WTC11 (cell line): ENCODE measurements at regions not wholly inside any gene's neighbourhood (a gene's known extent, or its start where the extent isn't known, plus 50 kb on each side); places are given as distances from the start of the nearest gene placed in this dataset.

ENCODE experiments used
- ATAC-seq: fragments of 200-7000 bp; cut with Tn5 transposase; 2 replicates; pipeline ENCODE4 v1.10.0; 2021; ENCODE audit warnings: mild to moderate bottlenecking, moderate library complexity
- CTCF ChIA-PET: fragments of 300-600 bp; sonication (Branson Sonifier 250); formaldehyde crosslinking; loops from one replicate; lab custom pipeline; 2021; ENCODE audit warnings: antibody characterized with exemption; lab: Charles Lee
- POLR2A ChIA-PET: fragments of 350-600 bp; sonication (Branson Sonifier 250); formaldehyde crosslinking; loops from one replicate; lab custom pipeline; 2021; ENCODE audit warnings: antibody characterized with exemption; lab: Charles Lee
- DNase-seq: peaks from one replicate; pipeline ENCODE4 v3.0.0; 2021; ENCODE audit warnings: low spot score
- H3K27ac Mint-ChIP-seq: 2 replicates; pipeline ENCODE4 v1.8.0; 2021; ENCODE audit warnings: mixed read lengths
- H3K27me3 Mint-ChIP-seq: 2 replicates; pipeline ENCODE4 v1.8.0; 2021; ENCODE audit warnings: low read depth, mild to moderate bottlenecking, moderate library complexity, mixed read lengths
- H3K36me3 Mint-ChIP-seq: 2 replicates; pipeline ENCODE4 v1.8.0; 2021; ENCODE audit warnings: mixed read lengths
- H3K4me1 Mint-ChIP-seq: 2 replicates; pipeline ENCODE4 v1.8.0; 2022; ENCODE audit warnings: mixed read lengths
- H3K4me3 Mint-ChIP-seq: 2 replicates; pipeline ENCODE4 v1.8.0; 2021; ENCODE audit warnings: mild to moderate bottlenecking, moderate library complexity, mixed read lengths
- H3K9me3 Mint-ChIP-seq: 2 replicates; pipeline ENCODE4 v1.8.0; 2021; ENCODE audit warnings: mixed read lengths
- CREB1 ChIP-seq: sonication (generic); formaldehyde crosslinking; IDR thresholded peaks from 2 replicates; pipeline ENCODE4 v1.8.0; 2023; ENCODE audit warnings: mild to moderate bottlenecking, missing genetic modification reagents
- CREM ChIP-seq: sonication (generic); formaldehyde crosslinking; IDR thresholded peaks from 2 replicates; pipeline ENCODE4 v1.8.1; 2022; ENCODE audit warnings: mild to moderate bottlenecking, missing genetic modification reagents, moderate library complexity
- ESRRA ChIP-seq: sonication (generic); formaldehyde crosslinking; IDR thresholded peaks from 2 replicates; pipeline ENCODE4 v1.8.1; 2022; ENCODE audit warnings: mild to moderate bottlenecking, missing genetic modification reagents, borderline replicate concordance
- HMGA2 ChIP-seq: fragments of 250-450 bp; sonication (Bioruptor Pico); IDR thresholded peaks from 2 replicates; pipeline ENCODE4 v1.4.0; 2021; ENCODE audit warnings: mild to moderate bottlenecking, moderate library complexity
- JUN ChIP-seq: sonication (generic); formaldehyde crosslinking; IDR thresholded peaks from 2 replicates; pipeline ENCODE4 v1.8.0; 2023; ENCODE audit warnings: mild to moderate bottlenecking, missing genetic modification reagents
- NFYB ChIP-seq: sonication (generic); formaldehyde crosslinking; conservative IDR thresholded peaks from 2 replicates; pipeline ENCODE4 v1.8.0; 2022; ENCODE audit warnings: low read depth, missing genetic modification reagents
- OVOL2 ChIP-seq: fragments of 250-450 bp; sonication (Bioruptor Pico); IDR thresholded peaks from 2 replicates; pipeline ENCODE4 v1.9.0; 2021; ENCODE audit warnings: mild to moderate bottlenecking, borderline replicate concordance
- PRRX2 ChIP-seq: fragments of 250-450 bp; sonication (Bioruptor Pico); IDR thresholded peaks from 2 replicates; pipeline ENCODE4 v1.8.0; 2021; ENCODE audit warnings: mild to moderate bottlenecking
- RORB ChIP-seq: fragments of 250-450 bp; sonication (Bioruptor Pico); IDR thresholded peaks from 2 replicates; pipeline ENCODE4 v1.9.0; 2021; ENCODE audit warnings: mild to moderate bottlenecking
- TCF7 ChIP-seq: sonication (generic); formaldehyde crosslinking; IDR thresholded peaks from 2 replicates; pipeline ENCODE4 v1.8.0; 2022; ENCODE audit warnings: mild to moderate bottlenecking, low read depth, missing genetic modification reagents, moderate library complexity
- TEAD4 ChIP-seq: sonication (generic); formaldehyde crosslinking; IDR thresholded peaks from 2 replicates; pipeline ENCODE4 v1.8.0; 2022; ENCODE audit warnings: mild to moderate bottlenecking, missing genetic modification reagents
- ZBTB21 ChIP-seq: sonication (generic); formaldehyde crosslinking; IDR thresholded peaks from 2 replicates; pipeline ENCODE4 v1.8.1; 2023; ENCODE audit warnings: mild to moderate bottlenecking, missing genetic modification reagents, borderline replicate concordance
- ZNF121 ChIP-seq: sonication (generic); formaldehyde crosslinking; IDR thresholded peaks from 2 replicates; pipeline ENCODE4 v1.8.0; 2023; ENCODE audit warnings: missing genetic modification reagents
- ZNF138 ChIP-seq: sonication (generic); formaldehyde crosslinking; conservative IDR thresholded peaks from 2 replicates; pipeline ENCODE4 v1.8.1; 2022; ENCODE audit warnings: mild to moderate bottlenecking, moderate library complexity, missing genetic modification reagents
- ZNF416 ChIP-seq: fragments of 250-450 bp; sonication (Bioruptor Pico); IDR thresholded peaks from 2 replicates; pipeline ENCODE4 v1.9.0; 2021; ENCODE audit warnings: mild to moderate bottlenecking, inconsistent platforms
- ZNF423 ChIP-seq: fragments of 250-450 bp; sonication (Bioruptor Pico); IDR thresholded peaks from 2 replicates; pipeline ENCODE4 v2.1.2; 2022; ENCODE audit warnings: mild to moderate bottlenecking, moderate library complexity
- TF ChIP-seq, protein P1 (sequence below): sonication (generic); formaldehyde crosslinking; IDR thresholded peaks from 2 replicates; pipeline ENCODE4 v1.8.1; 2023; ENCODE audit warnings: mild to moderate bottlenecking, missing genetic modification reagents, moderate library complexity
- TF ChIP-seq, protein P2 (sequence below): fragments of 250-450 bp; sonication (Bioruptor Pico); IDR thresholded peaks from 2 replicates; pipeline ENCODE4 v1.9.0; 2021; ENCODE audit warnings: mild to moderate bottlenecking
- TF ChIP-seq, protein P3 (sequence below): sonication (generic); formaldehyde crosslinking; IDR thresholded peaks from 2 replicates; pipeline ENCODE4 v1.8.0; 2022; ENCODE audit warnings: mild to moderate bottlenecking, missing genetic modification reagents
- TF ChIP-seq, protein P4 (sequence below): sonication (generic); formaldehyde crosslinking; IDR thresholded peaks from 2 replicates; pipeline ENCODE4 v1.8.1; 2023; ENCODE audit warnings: mild to moderate bottlenecking, missing genetic modification reagents, moderate library complexity
- TF ChIP-seq, protein P5 (sequence below): sonication (generic); formaldehyde crosslinking; IDR thresholded peaks from 2 replicates; pipeline ENCODE4 v1.8.0; 2022; ENCODE audit warnings: mild to moderate bottlenecking, missing genetic modification reagents
- TF ChIP-seq, protein P6 (sequence below): fragments of 250-450 bp; sonication (Bioruptor Pico); IDR thresholded peaks from 2 replicates; pipeline ENCODE4 v1.9.0; 2021; ENCODE audit warnings: mild to moderate bottlenecking, borderline replicate concordance

DNA sequence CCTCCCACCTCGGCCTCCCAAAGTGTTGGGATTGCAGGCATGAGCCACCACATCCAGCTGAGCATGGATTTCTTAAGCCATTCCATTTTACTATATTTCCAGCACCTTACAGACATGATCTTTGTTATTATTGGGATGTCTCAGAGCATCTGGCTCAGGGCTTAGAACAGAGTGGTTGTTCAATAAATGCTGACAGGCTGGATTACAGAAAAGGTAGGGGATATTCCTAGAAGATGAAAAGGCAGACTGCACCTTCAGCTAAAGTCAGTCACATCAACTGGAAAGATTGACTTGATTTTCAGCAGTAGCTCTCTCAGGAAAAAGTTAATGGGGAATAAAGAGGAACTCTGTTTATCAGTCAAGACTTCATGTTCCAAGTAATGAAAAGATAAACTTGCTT, 360.3 kb upstream of the ERCC4 start:
- DNase-seq, result no peak
- Mint-ChIP-seq H3K27ac (no peak overlapping the region), H3K36me3 (no peaks in the 10 kb centered on the region), H3K4me1 (peaks cover 19% of the 10 kb centered on the region), H3K27me3 (no peaks in the 10 kb centered on the region), H3K9me3 (peaks cover 8% of the 10 kb centered on the region), H3K4me3 (no peak overlapping the region)
- no peak for ATAC-seq
- TF ChIP-seq OVOL2 (CRISPR knock-in tag), result no peak
- no peak for TF ChIP-seq ZBTB21
- no peak for TF ChIP-seq PRRX2 (CRISPR knock-in tag)
- TF ChIP-seq, protein P1, sequence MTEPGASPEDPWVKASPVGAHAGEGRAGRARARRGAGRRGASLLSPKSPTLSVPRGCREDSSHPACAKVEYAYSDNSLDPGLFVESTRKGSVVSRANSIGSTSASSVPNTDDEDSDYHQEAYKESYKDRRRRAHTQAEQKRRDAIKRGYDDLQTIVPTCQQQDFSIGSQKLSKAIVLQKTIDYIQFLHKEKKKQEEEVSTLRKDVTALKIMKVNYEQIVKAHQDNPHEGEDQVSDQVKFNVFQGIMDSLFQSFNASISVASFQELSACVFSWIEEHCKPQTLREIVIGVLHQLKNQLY (CRISPR knock-in tag), result no peak
- TF ChIP-seq, protein P2, sequence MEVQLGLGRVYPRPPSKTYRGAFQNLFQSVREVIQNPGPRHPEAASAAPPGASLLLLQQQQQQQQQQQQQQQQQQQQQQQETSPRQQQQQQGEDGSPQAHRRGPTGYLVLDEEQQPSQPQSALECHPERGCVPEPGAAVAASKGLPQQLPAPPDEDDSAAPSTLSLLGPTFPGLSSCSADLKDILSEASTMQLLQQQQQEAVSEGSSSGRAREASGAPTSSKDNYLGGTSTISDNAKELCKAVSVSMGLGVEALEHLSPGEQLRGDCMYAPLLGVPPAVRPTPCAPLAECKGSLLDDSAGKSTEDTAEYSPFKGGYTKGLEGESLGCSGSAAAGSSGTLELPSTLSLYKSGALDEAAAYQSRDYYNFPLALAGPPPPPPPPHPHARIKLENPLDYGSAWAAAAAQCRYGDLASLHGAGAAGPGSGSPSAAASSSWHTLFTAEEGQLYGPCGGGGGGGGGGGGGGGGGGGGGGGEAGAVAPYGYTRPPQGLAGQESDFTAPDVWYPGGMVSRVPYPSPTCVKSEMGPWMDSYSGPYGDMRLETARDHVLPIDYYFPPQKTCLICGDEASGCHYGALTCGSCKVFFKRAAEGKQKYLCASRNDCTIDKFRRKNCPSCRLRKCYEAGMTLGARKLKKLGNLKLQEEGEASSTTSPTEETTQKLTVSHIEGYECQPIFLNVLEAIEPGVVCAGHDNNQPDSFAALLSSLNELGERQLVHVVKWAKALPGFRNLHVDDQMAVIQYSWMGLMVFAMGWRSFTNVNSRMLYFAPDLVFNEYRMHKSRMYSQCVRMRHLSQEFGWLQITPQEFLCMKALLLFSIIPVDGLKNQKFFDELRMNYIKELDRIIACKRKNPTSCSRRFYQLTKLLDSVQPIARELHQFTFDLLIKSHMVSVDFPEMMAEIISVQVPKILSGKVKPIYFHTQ (CRISPR knock-in tag), result no peak
- TF ChIP-seq CREM (CRISPR knock-in tag), result no peak
- no peak for TF ChIP-seq ZNF423 (CRISPR knock-in tag)
- TF ChIP-seq HMGA2 (CRISPR knock-in tag), result no peak
- ChIA-PET POLR2A (no interaction called here), CTCF (no interaction called here)

DNA sequence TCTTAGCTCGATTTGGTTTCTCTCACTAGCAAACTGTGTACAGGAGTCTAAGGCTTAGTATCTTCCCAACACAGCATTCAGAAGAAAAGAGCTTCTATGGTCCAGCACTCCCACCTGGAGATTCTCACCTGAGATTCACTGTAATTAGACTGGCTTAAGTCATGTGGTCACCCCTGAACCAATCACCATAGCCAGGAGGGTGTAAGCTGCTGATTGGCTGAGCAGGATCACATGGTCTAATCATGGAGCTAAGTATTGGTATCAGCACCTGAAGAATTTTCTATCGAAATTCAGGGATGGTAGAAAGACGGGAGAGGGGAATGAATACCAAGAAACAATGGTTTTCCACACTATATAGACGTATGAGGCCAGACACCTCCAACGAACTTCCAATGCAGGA, 359.8 kb upstream of the ERCC4 start:
- Mint-ChIP-seq H3K4me3 (no peak overlapping the region), H3K4me1 (peaks cover 18% of the 10 kb centered on the region), H3K27ac (no peak overlapping the region), H3K9me3 (peaks cover 8% of the 10 kb centered on the region), H3K36me3 (no peaks in the 10 kb centered on the region), H3K27me3 (no peaks in the 10 kb centered on the region)
- POLR2A ChIA-PET, result no interaction called here
- no peak for ATAC-seq
- no peak for TF ChIP-seq CREB1 (CRISPR knock-in tag)
- TF ChIP-seq NFYB (CRISPR knock-in tag), result peak; percentile 58
- TF ChIP-seq ZNF121 (CRISPR knock-in tag), result no peak
- TF ChIP-seq, protein P3, sequence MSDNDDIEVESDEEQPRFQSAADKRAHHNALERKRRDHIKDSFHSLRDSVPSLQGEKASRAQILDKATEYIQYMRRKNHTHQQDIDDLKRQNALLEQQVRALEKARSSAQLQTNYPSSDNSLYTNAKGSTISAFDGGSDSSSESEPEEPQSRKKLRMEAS (CRISPR knock-in tag), result no peak
- TF ChIP-seq, protein P4, sequence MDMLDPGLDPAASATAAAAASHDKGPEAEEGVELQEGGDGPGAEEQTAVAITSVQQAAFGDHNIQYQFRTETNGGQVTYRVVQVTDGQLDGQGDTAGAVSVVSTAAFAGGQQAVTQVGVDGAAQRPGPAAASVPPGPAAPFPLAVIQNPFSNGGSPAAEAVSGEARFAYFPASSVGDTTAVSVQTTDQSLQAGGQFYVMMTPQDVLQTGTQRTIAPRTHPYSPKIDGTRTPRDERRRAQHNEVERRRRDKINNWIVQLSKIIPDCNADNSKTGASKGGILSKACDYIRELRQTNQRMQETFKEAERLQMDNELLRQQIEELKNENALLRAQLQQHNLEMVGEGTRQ (CRISPR knock-in tag), result peak; percentile 72
- TF ChIP-seq TCF7, result no peak
- TF ChIP-seq, protein P5, sequence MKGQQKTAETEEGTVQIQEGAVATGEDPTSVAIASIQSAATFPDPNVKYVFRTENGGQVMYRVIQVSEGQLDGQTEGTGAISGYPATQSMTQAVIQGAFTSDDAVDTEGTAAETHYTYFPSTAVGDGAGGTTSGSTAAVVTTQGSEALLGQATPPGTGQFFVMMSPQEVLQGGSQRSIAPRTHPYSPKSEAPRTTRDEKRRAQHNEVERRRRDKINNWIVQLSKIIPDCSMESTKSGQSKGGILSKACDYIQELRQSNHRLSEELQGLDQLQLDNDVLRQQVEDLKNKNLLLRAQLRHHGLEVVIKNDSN (CRISPR knock-in tag), result peak; percentile 58
- TF ChIP-seq TEAD4 (CRISPR knock-in tag), result no peak
- no peak for TF ChIP-seq ZNF138
- CTCF ChIA-PET, result no interaction called here
- DNase-seq, result no peak

DNA sequence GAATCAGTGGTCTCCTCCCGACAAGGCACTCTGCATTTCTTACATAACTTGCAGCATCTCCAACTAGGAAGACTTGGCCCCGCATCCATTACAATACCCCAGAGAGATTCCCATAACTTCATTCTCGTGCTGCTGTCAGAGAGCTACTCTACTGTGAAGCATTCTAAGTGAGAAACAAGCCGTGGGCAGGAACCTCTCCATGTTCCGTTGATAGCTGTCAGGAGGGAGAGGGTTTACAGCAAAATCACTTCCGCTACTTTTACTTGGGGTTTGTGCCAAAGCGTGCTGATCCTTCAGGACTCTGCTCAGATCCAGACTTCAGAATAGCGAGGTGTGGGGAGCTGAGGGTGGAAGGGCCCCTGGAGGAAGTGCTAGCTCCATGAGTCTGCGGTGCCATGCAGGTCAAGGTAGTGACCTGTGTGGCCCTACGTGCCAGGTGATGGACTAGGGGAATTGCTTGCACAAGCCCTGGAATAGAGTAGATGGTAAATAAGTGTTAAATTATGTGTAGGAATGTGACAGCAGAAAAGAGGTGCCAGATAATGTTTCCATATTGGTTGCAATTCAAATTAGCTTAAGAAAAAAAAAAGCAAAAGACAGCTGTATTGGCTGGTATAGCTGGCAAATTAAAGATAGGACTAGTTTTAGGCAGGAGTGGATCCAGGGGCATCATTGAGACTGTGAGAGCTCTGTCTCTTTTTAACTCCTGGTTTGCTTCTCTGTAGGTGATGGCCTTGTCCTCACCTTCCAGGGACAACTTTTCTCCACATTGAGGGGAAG, 358.5 kb upstream of the ERCC4 start:
- DNase-seq (no peak), ATAC-seq (no peak; the same call in 1 of the 2 replicates)
- H3K27me3 Mint-ChIP-seq, result no peaks in the 10 kb centered on the region
- CTCF ChIA-PET, result interaction anchor here (1.1 kb wide), 1 partner anchor 374 kb away, joined by 3 read pairs; no protein-coding TSS in a partner anchor
- no peak for TF ChIP-seq ESRRA (CRISPR knock-in tag)
- no peak for TF ChIP-seq JUN (CRISPR knock-in tag)
- no peak for TF ChIP-seq ZNF416 (CRISPR knock-in tag)
- TF ChIP-seq ZNF138, result no peak
- TF ChIP-seq, protein P6, sequence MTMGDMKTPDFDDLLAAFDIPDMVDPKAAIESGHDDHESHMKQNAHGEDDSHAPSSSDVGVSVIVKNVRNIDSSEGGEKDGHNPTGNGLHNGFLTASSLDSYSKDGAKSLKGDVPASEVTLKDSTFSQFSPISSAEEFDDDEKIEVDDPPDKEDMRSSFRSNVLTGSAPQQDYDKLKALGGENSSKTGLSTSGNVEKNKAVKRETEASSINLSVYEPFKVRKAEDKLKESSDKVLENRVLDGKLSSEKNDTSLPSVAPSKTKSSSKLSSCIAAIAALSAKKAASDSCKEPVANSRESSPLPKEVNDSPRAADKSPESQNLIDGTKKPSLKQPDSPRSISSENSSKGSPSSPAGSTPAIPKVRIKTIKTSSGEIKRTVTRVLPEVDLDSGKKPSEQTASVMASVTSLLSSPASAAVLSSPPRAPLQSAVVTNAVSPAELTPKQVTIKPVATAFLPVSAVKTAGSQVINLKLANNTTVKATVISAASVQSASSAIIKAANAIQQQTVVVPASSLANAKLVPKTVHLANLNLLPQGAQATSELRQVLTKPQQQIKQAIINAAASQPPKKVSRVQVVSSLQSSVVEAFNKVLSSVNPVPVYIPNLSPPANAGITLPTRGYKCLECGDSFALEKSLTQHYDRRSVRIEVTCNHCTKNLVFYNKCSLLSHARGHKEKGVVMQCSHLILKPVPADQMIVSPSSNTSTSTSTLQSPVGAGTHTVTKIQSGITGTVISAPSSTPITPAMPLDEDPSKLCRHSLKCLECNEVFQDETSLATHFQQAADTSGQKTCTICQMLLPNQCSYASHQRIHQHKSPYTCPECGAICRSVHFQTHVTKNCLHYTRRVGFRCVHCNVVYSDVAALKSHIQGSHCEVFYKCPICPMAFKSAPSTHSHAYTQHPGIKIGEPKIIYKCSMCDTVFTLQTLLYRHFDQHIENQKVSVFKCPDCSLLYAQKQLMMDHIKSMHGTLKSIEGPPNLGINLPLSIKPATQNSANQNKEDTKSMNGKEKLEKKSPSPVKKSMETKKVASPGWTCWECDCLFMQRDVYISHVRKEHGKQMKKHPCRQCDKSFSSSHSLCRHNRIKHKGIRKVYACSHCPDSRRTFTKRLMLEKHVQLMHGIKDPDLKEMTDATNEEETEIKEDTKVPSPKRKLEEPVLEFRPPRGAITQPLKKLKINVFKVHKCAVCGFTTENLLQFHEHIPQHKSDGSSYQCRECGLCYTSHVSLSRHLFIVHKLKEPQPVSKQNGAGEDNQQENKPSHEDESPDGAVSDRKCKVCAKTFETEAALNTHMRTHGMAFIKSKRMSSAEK (CRISPR knock-in tag), result no peak
- TF ChIP-seq RORB (CRISPR knock-in tag), result no peak
- TF ChIP-seq, all 79 proteins: peak for 0
- H3K9me3 Mint-ChIP-seq, result peaks cover 11% of the 10 kb centered on the region
- no peak overlapping the region for H3K4me3 Mint-ChIP-seq
- peaks cover 6% of the 10 kb centered on the region for H3K4me1 Mint-ChIP-seq
- H3K27ac Mint-ChIP-seq, result no peak overlapping the region
- POLR2A ChIA-PET, result no interaction called here
- no peaks in the 10 kb centered on the region for H3K36me3 Mint-ChIP-seq
